Astrocyte of the cerebellum (primary cell): ENCODE measurements at regions not wholly inside any gene's neighbourhood (a gene's known extent, or its start where the extent isn't known, plus 50 kb on each side); places are given as distances from the start of the nearest gene placed in this dataset.

ENCODE experiments used
- DNase-seq: peaks from one replicate; pipeline ENCODE4 v3.0.0-alpha.2; 2011; ENCODE audit warnings: low read depth
- H3K4me3 ChIP-seq: 2 replicates; pipeline ENCODE4 v1.5.1; 2011; ENCODE audit warnings: mild to moderate bottlenecking, low read depth, low read length, moderate library complexity
- CTCF ChIP-seq: IDR thresholded peaks from 2 replicates; pipeline ENCODE4 v1.5.1; 2012; ENCODE audit warnings: low read length, low read depth, moderate library complexity, mild to moderate bottlenecking; ENCODE audit errors: missing control alignments
- in situ Hi-C: cut with HindIII; loops from 2 replicates; pipeline ENCODE4 v1.10.0; 2017; ENCODE audit warnings: low sequenced_read_pairs

- in situ Hi-C loops: no loop called here
- DNase-seq: no peak
- TF ChIP-seq CTCF: no peak
- H3K4me3 ChIP-seq: no peak overlapping the region
These were observed 631.8 kb upstream of the GRM7 start for GRCh38 chr3:6228958-6229683.

GRCh38 chr3:6229778-6230410, 631.0 kb upstream of the GRM7 start:
- no peak overlapping the region for H3K4me3 ChIP-seq
- DNase-seq: no peak
- in situ Hi-C loops: no loop called here
- no peak for TF ChIP-seq CTCF

- in situ Hi-C loops: no loop called here
- H3K4me3 ChIP-seq: no peak overlapping the region
- no peak for TF ChIP-seq CTCF
- DNase-seq: no peak
These were observed 618.8 kb upstream of the GRM7 start for GRCh38 chr3:6242104-6242503.

DNA sequence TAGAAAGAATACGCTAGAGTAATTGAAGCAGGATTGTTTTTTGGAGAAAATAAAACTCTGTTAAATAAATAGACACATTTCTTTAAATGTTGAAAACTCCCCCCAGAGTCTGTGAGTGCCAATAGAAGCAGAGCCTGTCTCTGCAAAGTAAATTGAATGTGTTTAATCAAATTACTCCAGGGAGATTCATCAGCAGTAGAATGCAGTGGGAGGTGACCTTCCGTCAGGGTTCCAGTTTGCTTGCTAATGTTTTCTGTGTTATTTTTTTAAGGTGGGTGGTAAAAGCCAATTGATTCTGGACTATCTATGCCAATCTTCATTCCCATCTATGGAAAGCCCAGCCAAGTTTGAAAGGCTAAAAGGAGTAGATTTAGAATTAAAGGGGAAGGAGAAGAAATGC, 612.4 kb upstream of the GRM7 start:
- no peak for TF ChIP-seq CTCF
- in situ Hi-C loops: no loop called here
- H3K4me3 ChIP-seq: no peak overlapping the region

DNA sequence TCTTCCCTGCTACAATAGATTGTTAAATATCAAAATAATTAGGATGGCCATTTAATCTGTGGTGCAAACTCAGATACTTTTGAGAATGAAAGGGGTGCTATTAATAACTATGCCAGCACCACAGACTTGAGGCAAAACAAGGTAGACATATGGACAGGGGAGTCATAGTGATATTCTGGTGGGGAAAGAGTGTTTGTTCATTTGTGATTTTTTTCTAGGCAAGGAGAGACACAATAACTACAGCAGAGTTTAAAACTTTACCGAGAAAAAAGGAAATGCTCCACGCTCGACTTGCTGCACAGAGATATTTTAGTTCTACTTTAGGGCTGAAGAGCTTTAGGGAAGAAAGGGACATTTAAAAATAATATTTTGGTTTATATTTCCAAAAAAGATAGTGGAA, 611.2 kb upstream of the GRM7 start:
- in situ Hi-C loops: no loop called here
- no peak overlapping the region for H3K4me3 ChIP-seq
- TF ChIP-seq CTCF: no peak
- no peak for DNase-seq

More for the DNA sequence above, 612.4 kb upstream of the GRM7 start:
- DNase-seq: no peak

- in situ Hi-C loops: no loop called here
These were observed 610.7 kb upstream of the GRM7 start for GRCh38 chr3:6250167-6250566.

More at GRCh38 chr3:6250167-6250566, 610.7 kb upstream of the GRM7 start:
- no peak for TF ChIP-seq CTCF
- no peak overlapping the region for H3K4me3 ChIP-seq
- no peak for DNase-seq
